GM13976 (cell line): ENCODE measurements at regions not wholly inside any gene's neighbourhood (a gene's known extent, or its start where the extent isn't known, plus 50 kb on each side); places are given as distances from the start of the nearest gene placed in this dataset.
"Not testable (repeated sequence)": the region's sequence is repeated elsewhere in the genome, so short reads cannot be mapped to it uniquely, and the experiment has no call there.

Experiments used
- DNase-seq: peaks from one replicate; pipeline ENCODE4 v3.0.0; 2012; ENCODE audit warnings: low spot score
- in situ Hi-C: fragments of 300-500 bp; cut with MboI; formaldehyde crosslinking; loops from one replicate; pipeline ENCODE4 v1.12.0; 2022; ENCODE audit warnings: low sequenced_read_pairs, mixed read lengths, inconsistent platforms; ENCODE audit not compliant: unreplicated experiment
- TF ChIP-seq, protein P1 (sequence below): IDR thresholded peaks from 2 replicates; pipeline ENCODE4 v1.5.1; 2012; ENCODE audit warnings: borderline replicate concordance, mild to moderate bottlenecking; ENCODE audit not compliant: insufficient read depth; ENCODE audit errors: extremely low read depth, missing control alignments, control extremely low read depth

DNA sequence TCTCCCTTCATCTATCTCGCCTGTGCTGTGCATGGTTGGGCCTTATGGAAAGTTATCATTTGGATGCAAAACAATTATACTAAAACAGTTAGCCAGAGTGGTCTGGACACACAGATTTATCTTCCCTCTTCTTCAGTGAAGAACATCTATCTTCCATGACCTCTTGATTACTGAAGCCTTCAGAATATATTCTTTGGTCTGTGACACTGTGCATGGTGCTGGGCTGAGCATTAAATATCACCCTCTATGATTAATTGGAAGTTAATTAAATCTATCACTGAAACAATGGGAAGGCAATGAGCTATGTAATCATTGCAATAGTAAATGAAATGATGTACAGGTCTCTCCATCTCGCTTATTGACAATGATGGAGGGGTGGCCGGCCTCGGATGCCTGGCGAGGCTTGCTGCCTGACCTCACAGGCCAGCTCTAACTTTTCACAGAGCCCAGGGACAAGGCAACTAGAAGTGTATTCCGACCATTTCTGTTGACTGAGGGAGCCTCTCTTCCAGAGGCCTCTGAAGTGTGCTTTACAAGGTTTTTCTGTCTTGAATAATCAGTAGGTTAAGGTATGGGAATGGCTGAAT lies 186.6 kb downstream of the NKX6-1 start:
- TF ChIP-seq, protein P1, sequence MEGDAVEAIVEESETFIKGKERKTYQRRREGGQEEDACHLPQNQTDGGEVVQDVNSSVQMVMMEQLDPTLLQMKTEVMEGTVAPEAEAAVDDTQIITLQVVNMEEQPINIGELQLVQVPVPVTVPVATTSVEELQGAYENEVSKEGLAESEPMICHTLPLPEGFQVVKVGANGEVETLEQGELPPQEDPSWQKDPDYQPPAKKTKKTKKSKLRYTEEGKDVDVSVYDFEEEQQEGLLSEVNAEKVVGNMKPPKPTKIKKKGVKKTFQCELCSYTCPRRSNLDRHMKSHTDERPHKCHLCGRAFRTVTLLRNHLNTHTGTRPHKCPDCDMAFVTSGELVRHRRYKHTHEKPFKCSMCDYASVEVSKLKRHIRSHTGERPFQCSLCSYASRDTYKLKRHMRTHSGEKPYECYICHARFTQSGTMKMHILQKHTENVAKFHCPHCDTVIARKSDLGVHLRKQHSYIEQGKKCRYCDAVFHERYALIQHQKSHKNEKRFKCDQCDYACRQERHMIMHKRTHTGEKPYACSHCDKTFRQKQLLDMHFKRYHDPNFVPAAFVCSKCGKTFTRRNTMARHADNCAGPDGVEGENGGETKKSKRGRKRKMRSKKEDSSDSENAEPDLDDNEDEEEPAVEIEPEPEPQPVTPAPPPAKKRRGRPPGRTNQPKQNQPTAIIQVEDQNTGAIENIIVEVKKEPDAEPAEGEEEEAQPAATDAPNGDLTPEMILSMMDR = no peak
- no peak for DNase-seq
- in situ Hi-C loops = no loop called here

- DNase-seq = no peak
- in situ Hi-C loops = no loop called here
- TF ChIP-seq, protein P1 = no peak
Observed at GRCh38 chr4:84309191-84309590, 189.9 kb downstream of the NKX6-1 start.

GRCh38 chr4:84298719-84299254 lies 200.3 kb downstream of the NKX6-1 start:
- DNase-seq, in situ Hi-C loops: not testable (repeated sequence)

- in situ Hi-C loops = no loop called here
- TF ChIP-seq, protein P1 = no peak
- DNase-seq = no peak
Observed at GRCh38 chr4:84298023-84298718, 200.9 kb downstream of the NKX6-1 start.

- DNase-seq = no peak
- in situ Hi-C loops = no loop called here
- TF ChIP-seq, protein P1 = no peak
Observed at GRCh38 chr4:84291969-84292368, 207.1 kb downstream of the NKX6-1 start.

DNA sequence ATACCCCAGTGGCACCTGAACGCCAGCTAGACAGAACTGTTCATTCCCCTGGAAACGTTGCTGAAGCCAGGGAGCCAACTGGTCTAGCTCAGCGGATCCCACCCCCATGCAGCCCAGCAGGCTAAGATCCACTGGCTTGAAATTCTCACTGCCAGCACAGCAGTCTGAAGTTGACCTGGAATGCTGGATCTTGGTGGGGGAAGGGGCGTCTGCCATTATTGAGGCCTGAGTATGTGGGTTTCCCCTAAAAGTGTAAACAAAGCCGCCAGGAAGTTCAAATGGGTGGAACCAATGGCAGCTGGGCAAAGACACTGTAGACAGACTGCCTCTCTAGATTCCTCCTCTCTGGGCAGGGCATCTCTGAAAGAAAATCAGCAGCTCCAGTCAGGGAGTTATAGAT lies 213.0 kb downstream of the NKX6-1 start:
- TF ChIP-seq, protein P1 = no peak
- DNase-seq = no peak
- in situ Hi-C loops = no loop called here

GRCh38 chr4:84279678-84280077 lies 219.4 kb downstream of the NKX6-1 start:
- in situ Hi-C loops = no loop called here
- TF ChIP-seq, protein P1 = no peak
- no peak for DNase-seq
